GM10266 (cell line): ENCODE measurements at regions not wholly inside any gene's neighbourhood (a gene's known extent, or its start where the extent isn't known, plus 50 kb on each side); places are given as distances from the start of the nearest gene placed in this dataset.
A peak's percentile ranks its signal among the peaks of the same experiment; 100 is the strongest.

Experiments
- DNase-seq: peaks from one replicate; pipeline ENCODE4 v3.0.0; 2012; ENCODE audit errors: extremely low spot score
- CTCF ChIP-seq: IDR thresholded peaks from 2 replicates; pipeline ENCODE4 v1.5.1; 2012; ENCODE audit warnings: mild to moderate bottlenecking, low read depth; ENCODE audit not compliant: control insufficient read depth, insufficient read depth; ENCODE audit errors: missing control alignments

GRCh38 chr5:42037379-42037932, 112.4 kb downstream of the FBXO4 start:
- TF ChIP-seq CTCF, result no peak
- DNase-seq, result no peak

- no peak for DNase-seq
- no peak for TF ChIP-seq CTCF
Measured at GRCh38 chr5:42043400-42043799, 118.3 kb downstream of the FBXO4 start.

- TF ChIP-seq CTCF, result peak; percentile 84
Measured at GRCh38 chr5:42057254-42057690, 132.2 kb downstream of the FBXO4 start.

GRCh38 chr5:42059291-42059690, 134.2 kb downstream of the FBXO4 start:
- DNase-seq, result no peak

More at GRCh38 chr5:42057254-42057690, 132.2 kb downstream of the FBXO4 start:
- DNase-seq, result peak; percentile 50

DNA sequence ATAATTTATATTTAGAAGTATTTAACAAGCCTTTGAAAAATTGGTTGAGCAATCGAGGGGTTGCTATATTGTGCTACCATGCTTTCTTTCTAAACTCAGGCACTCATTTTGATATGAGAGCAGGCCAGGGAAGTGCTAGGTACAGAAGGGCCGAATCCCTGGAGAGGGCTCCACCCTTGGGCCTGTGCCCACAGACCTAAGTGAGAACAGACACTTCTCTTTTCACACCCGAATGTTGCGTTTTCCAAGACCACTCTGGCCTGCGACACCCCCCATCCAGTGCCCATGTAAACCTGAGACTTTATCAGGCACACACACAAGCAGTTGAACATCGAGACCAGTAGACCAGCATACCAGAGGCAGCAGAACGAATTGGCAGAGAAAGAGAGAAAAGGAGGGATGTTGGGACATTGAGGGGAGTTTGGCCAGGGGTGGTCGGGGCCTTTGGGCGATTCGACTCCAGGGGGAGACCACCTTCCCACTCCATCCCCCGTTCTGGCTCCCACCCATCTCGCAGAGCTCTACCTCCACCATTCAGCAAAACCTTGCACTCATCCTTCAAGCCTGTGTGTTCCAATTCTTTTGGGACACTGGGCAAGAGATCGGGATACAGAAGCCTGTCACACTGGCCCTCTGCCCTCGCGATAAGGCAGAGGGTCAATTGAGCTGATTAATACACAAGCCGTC, 134.8 kb downstream of the FBXO4 start:
- no peak for DNase-seq
- TF ChIP-seq CTCF, result no peak

More at GRCh38 chr5:42059291-42059690, 134.2 kb downstream of the FBXO4 start:
- no peak for TF ChIP-seq CTCF

GRCh38 chr5:42061121-42061520, 136.0 kb downstream of the FBXO4 start:
- no peak for TF ChIP-seq CTCF
- DNase-seq, result no peak

DNA sequence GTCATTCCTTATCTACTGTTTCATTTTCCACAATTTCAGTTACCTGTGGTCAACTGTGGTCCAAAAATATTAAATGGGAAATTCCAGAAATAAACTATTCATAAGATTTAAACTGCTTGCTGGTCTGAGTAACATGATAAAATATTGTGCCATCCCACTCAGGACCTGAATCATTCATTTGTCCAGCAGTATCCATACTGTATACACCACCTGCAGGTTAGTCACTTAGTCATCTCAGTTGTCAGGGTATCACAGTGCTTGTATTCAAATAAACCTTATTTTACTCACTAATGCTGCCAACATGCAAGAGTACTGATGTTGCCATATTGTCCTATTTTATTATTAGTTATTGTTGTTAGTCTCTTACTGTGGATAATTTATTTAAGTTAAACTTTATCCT, 139.7 kb downstream of the FBXO4 start:
- TF ChIP-seq CTCF, result no peak
- DNase-seq, result no peak
